ENCODE measurements at regions not wholly inside any gene's neighbourhood (a gene's known extent, or its start where the extent isn't known, plus 50 kb on each side); places are given as distances from the start of the nearest gene placed in this dataset.

DNA sequence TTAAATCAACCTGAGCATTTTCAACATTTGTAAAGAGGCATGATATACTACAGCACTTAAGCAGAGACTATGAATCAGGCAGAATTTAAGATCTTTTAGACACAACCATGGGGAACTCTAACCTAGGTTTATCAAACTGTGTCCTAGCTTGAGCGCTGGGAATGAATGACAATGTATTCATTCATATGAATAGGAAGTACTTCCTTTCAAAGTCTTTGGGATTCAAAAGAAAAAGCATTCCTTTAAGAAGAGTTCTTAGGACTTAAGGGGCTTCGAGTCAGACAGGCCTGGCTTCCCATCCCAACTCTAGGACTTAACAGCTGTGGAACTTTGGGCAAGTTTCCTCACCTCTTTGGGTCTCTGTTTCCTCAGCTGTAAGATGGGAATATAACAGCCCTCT, 104.6 kb downstream of the ANAPC4 start:
- TF ChIP-seq, protein P1, sequence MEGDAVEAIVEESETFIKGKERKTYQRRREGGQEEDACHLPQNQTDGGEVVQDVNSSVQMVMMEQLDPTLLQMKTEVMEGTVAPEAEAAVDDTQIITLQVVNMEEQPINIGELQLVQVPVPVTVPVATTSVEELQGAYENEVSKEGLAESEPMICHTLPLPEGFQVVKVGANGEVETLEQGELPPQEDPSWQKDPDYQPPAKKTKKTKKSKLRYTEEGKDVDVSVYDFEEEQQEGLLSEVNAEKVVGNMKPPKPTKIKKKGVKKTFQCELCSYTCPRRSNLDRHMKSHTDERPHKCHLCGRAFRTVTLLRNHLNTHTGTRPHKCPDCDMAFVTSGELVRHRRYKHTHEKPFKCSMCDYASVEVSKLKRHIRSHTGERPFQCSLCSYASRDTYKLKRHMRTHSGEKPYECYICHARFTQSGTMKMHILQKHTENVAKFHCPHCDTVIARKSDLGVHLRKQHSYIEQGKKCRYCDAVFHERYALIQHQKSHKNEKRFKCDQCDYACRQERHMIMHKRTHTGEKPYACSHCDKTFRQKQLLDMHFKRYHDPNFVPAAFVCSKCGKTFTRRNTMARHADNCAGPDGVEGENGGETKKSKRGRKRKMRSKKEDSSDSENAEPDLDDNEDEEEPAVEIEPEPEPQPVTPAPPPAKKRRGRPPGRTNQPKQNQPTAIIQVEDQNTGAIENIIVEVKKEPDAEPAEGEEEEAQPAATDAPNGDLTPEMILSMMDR (IDR thresholded peaks at IDR 0.05; ENCODE audit: low read depth, low read length, poor library complexity, severe bottlenecking), result no peak
- TF ChIP-seq EZH2phosphoT487 (IDR thresholded peaks at IDR 0.05; ENCODE audit: borderline replicate concordance, low read length), result no peak
